Thoracic aorta (tissue), 2 donors: ENCODE measurements at regions not wholly inside any gene's neighbourhood (a gene's known extent, or its start where the extent isn't known, plus 50 kb on each side); places are given as distances from the start of the nearest gene placed in this dataset.
"Not testable (repeated sequence)": the region's sequence is repeated elsewhere in the genome, so short reads cannot be mapped to it uniquely, and the experiment has no call there.

Experiments
- ATAC-seq: fragments of 150-250 bp; one replicate; pipeline ENCODE4 v1.8.0; 2017; ENCODE audit warnings: low read depth; ENCODE audit not compliant: insufficient number of reproducible peaks, low FRiP score
- DNase-seq: peaks from one replicate; pipeline ENCODE4 v3.0.0-alpha.2; 2020; ENCODE audit warnings: low spot score
- H3K27ac ChIP-seq, 2 donors: fragments of 200-600 bp; sonication (generic); 1 replicate in 1 of 2; 2 replicates in 1 of 2; pipeline ENCODE4 v1.5.1; 2016; ENCODE audit warnings: mild to moderate bottlenecking in 2 of 2, moderate library complexity in 2 of 2
- H3K27me3 ChIP-seq: fragments of 200-600 bp; sonication (generic); replicated peaks from 2 replicates; pipeline ENCODE4 v1.6.0; 2016; ENCODE audit warnings: mild to moderate bottlenecking; ENCODE audit not compliant: insufficient read depth
- H3K36me3 ChIP-seq: fragments of 200-600 bp; sonication (generic); one replicate; pipeline ENCODE4 v1.5.1; 2016
- H3K4me1 ChIP-seq, 2 donors: fragments of 200-600 bp; sonication (generic); 1 replicate in 1 of 2; 2 replicates in 1 of 2; pipeline versions ENCODE4 v1.5.1 to v1.6.0; 2016; ENCODE audit warnings: low read depth in 2 of 2, mild to moderate bottlenecking in 1 of 2; ENCODE audit not compliant: control insufficient read depth in 1 of 2
- H3K4me3 ChIP-seq: fragments of 200-600 bp; sonication (generic); 2 replicates; pipeline ENCODE4 v1.5.1; 2016; ENCODE audit warnings: mild to moderate bottlenecking
- H3K9me3 ChIP-seq: fragments of 200-600 bp; sonication (generic); 2 replicates; pipeline ENCODE4 v1.5.1; 2016
- TF ChIP-seq, protein P1 (sequence below): fragments of 200-600 bp; sonication (generic); IDR thresholded peaks from one replicate; pipeline ENCODE4 v1.5.1; 2019; ENCODE audit warnings: antibody characterized with exemption

- not testable (repeated sequence) for H3K9me3 ChIP-seq, ATAC-seq
Measured at GRCh38 chrX:124181515-124181914, 150.9 kb upstream of the TEX13D start.

DNA sequence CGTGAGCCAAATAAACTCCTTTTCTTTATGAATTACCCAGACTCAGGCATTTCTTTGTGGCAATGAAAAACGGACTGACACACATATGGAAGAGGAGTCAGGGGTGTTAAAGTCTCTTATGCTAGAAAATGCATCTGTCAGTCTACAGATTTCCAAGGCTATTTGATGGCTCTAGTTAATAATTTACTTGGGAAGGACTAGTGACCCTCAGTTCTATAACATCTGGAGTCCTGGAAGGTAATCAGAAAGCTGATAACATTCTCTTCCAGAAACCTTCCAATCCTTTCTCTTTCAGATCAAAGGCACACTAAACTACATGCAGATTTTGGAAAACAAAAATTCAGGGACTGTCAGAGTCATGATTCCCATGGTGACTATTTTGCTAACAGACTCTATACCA lies 142.0 kb upstream of the TEX13D start:
- DNase-seq: no peak
- Histone ChIP-seq H3K27me3 (no peaks in the 10 kb centered on the region), H3K9me3 (no peaks in the 10 kb centered on the region), H3K4me1 (no peaks in the 10 kb centered on the region), H3K4me3 (no peak overlapping the region), H3K27ac (no peak overlapping the region), H3K36me3 (no peaks in the 10 kb centered on the region)
- ATAC-seq: no peak
- TF ChIP-seq, protein P1, sequence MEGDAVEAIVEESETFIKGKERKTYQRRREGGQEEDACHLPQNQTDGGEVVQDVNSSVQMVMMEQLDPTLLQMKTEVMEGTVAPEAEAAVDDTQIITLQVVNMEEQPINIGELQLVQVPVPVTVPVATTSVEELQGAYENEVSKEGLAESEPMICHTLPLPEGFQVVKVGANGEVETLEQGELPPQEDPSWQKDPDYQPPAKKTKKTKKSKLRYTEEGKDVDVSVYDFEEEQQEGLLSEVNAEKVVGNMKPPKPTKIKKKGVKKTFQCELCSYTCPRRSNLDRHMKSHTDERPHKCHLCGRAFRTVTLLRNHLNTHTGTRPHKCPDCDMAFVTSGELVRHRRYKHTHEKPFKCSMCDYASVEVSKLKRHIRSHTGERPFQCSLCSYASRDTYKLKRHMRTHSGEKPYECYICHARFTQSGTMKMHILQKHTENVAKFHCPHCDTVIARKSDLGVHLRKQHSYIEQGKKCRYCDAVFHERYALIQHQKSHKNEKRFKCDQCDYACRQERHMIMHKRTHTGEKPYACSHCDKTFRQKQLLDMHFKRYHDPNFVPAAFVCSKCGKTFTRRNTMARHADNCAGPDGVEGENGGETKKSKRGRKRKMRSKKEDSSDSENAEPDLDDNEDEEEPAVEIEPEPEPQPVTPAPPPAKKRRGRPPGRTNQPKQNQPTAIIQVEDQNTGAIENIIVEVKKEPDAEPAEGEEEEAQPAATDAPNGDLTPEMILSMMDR: no peak

More at GRCh38 chrX:124181515-124181914, 150.9 kb upstream of the TEX13D start:
- H3K27me3 ChIP-seq, H3K4me1 ChIP-seq, H3K36me3 ChIP-seq, H3K27ac ChIP-seq, H3K4me3 ChIP-seq, DNase-seq: not testable (repeated sequence)

- TF ChIP-seq, protein P1: no peak
- Histone ChIP-seq H3K4me3 (no peak overlapping the region), H3K36me3 (no peaks in the 10 kb centered on the region), H3K9me3 (no peaks in the 10 kb centered on the region), H3K4me1 (no peaks in the 10 kb centered on the region), H3K27ac (peak overlapping the region in 1 of 2 donors; percentile 30), H3K27me3 (no peaks in the 10 kb centered on the region)
- ATAC-seq (no peak), DNase-seq (no peak)
Measured at GRCh38 chrX:124194199-124194598, 138.3 kb upstream of the TEX13D start.

- peak overlapping the region in 1 of 2 donors; percentile 30 for H3K27ac ChIP-seq
Measured at GRCh38 chrX:124194901-124195300, 137.6 kb upstream of the TEX13D start.

GRCh38 chrX:124203311-124203710 lies 129.1 kb upstream of the TEX13D start:
- no peak overlapping the region for H3K27ac ChIP-seq
- H3K4me1 ChIP-seq: no peaks in the 10 kb centered on the region
- no peaks in the 10 kb centered on the region for H3K36me3 ChIP-seq
- H3K4me3 ChIP-seq: no peak overlapping the region
- ATAC-seq (no peak), DNase-seq (no peak)
- no peaks in the 10 kb centered on the region for H3K9me3 ChIP-seq
- no peaks in the 10 kb centered on the region for H3K27me3 ChIP-seq
- TF ChIP-seq, protein P1: no peak

More at GRCh38 chrX:124194901-124195300, 137.6 kb upstream of the TEX13D start:
- no peaks in the 10 kb centered on the region for H3K9me3 ChIP-seq
- no peak for DNase-seq
- no peaks in the 10 kb centered on the region for H3K27me3 ChIP-seq
- no peaks in the 10 kb centered on the region for H3K4me1 ChIP-seq
- TF ChIP-seq, protein P1: no peak
- H3K4me3 ChIP-seq: no peak overlapping the region
- no peak for ATAC-seq
- H3K36me3 ChIP-seq: no peaks in the 10 kb centered on the region

GRCh38 chrX:124208660-124209059 lies 123.8 kb upstream of the TEX13D start:
- TF ChIP-seq, protein P1: no peak
- ATAC-seq: no peak
- Histone ChIP-seq H3K9me3 (no peaks in the 10 kb centered on the region), H3K27ac (no peak overlapping the region), H3K4me3 (no peak overlapping the region), H3K4me1 (no peaks in the 10 kb centered on the region), H3K27me3 (no peaks in the 10 kb centered on the region), H3K36me3 (no peaks in the 10 kb centered on the region)
- no peak for DNase-seq
